ENCODE measurements at regions not wholly inside any gene's neighbourhood (a gene's known extent, or its start where the extent isn't known, plus 50 kb on each side); places are given as distances from the start of the nearest gene placed in this dataset.

- DNase-seq (ENCODE audit: insufficient read length, low spot score, missing footprints) = no peak
- no peaks in the 10 kb centered on the region for H3K36me3 ChIP-seq (ENCODE audit: insufficient read depth, low read length)
- TF ChIP-seq CTCF (IDR thresholded peaks at IDR 0.05; ENCODE audit: extremely low read depth, low read depth, low read length) = no peak
- no peak overlapping the region for H3K27ac ChIP-seq (ENCODE audit: low read depth, low read length)
- H3K4me2 ChIP-seq (ENCODE audit: insufficient read depth, low read length) = no peak overlapping the region
- H3K9me3 ChIP-seq (ENCODE audit: low read depth, low read length) = no peaks in the 10 kb centered on the region
- H4K20me1 ChIP-seq (ENCODE audit: insufficient read depth, low read length) = no peaks in the 10 kb centered on the region
- H2AFZ ChIP-seq (ENCODE audit: low read length) = no peak overlapping the region
- H3K4me3 ChIP-seq (ENCODE audit: insufficient read depth, low read length) = no peak overlapping the region
- H3K4me1 ChIP-seq (ENCODE audit: insufficient read depth, low read length) = no peaks in the 10 kb centered on the region
- no peaks in the 10 kb centered on the region for H3K27me3 ChIP-seq (ENCODE audit: insufficient read depth, low read length)
- H3K79me2 ChIP-seq (ENCODE audit: insufficient read depth, low read length) = no peaks in the 10 kb centered on the region
Observed at GRCh38 chr3:55226696-55227095, 260.4 kb downstream of the WNT5A start.

- Histone ChIP-seq H3K36me3 (ENCODE audit: insufficient read depth, low read length) (no peaks in the 10 kb centered on the region), H3K9me3 (ENCODE audit: low read depth, low read length) (no peaks in the 10 kb centered on the region), H3K79me2 (ENCODE audit: insufficient read depth, low read length) (no peaks in the 10 kb centered on the region), H3K27ac (ENCODE audit: low read depth, low read length) (no peak overlapping the region), H3K27me3 (ENCODE audit: insufficient read depth, low read length) (no peaks in the 10 kb centered on the region), H3K4me1 (ENCODE audit: insufficient read depth, low read length) (no peaks in the 10 kb centered on the region), H3K4me3 (ENCODE audit: insufficient read depth, low read length) (no peak overlapping the region), H4K20me1 (ENCODE audit: insufficient read depth, low read length) (no peaks in the 10 kb centered on the region), H2AFZ (ENCODE audit: low read length) (no peak overlapping the region), H3K4me2 (ENCODE audit: insufficient read depth, low read length) (no peak overlapping the region)
- no peak for TF ChIP-seq CTCF (IDR thresholded peaks at IDR 0.05; ENCODE audit: extremely low read depth, low read depth, low read length)
- no peak for DNase-seq (ENCODE audit: insufficient read length, low spot score, missing footprints)
Observed at GRCh38 chr3:55218577-55218976, 268.5 kb downstream of the WNT5A start.

- no peaks in the 10 kb centered on the region for H3K79me2 ChIP-seq (ENCODE audit: insufficient read depth, low read length)
- H3K27me3 ChIP-seq (ENCODE audit: insufficient read depth, low read length) = no peaks in the 10 kb centered on the region
- no peak overlapping the region for H3K4me2 ChIP-seq (ENCODE audit: insufficient read depth, low read length)
- TF ChIP-seq CTCF (IDR thresholded peaks at IDR 0.05; ENCODE audit: extremely low read depth, low read depth, low read length) = no peak
- no peak overlapping the region for H3K4me3 ChIP-seq (ENCODE audit: insufficient read depth, low read length)
- H3K36me3 ChIP-seq (ENCODE audit: insufficient read depth, low read length) = no peaks in the 10 kb centered on the region
- peaks cover 20% of the 10 kb centered on the region for H3K4me1 ChIP-seq (ENCODE audit: insufficient read depth, low read length)
- DNase-seq (ENCODE audit: insufficient read length, low spot score, missing footprints) = no peak
- no peaks in the 10 kb centered on the region for H4K20me1 ChIP-seq (ENCODE audit: insufficient read depth, low read length)
- no peaks in the 10 kb centered on the region for H3K9me3 ChIP-seq (ENCODE audit: low read depth, low read length)
- no peak overlapping the region for H3K27ac ChIP-seq (ENCODE audit: low read depth, low read length)
- peak overlapping the region; percentile 5 for H2AFZ ChIP-seq (ENCODE audit: low read length)
Observed at GRCh38 chr3:55207744-55208143, 279.4 kb downstream of the WNT5A start.

GRCh38 chr3:55205990-55206389, 278.1 kb upstream of the LRTM1 start:
- Histone ChIP-seq H3K9me3 (ENCODE audit: low read depth, low read length) (no peaks in the 10 kb centered on the region), H3K4me1 (ENCODE audit: insufficient read depth, low read length) (peaks cover 35% of the 10 kb centered on the region), H4K20me1 (ENCODE audit: insufficient read depth, low read length) (no peaks in the 10 kb centered on the region), H3K4me3 (ENCODE audit: insufficient read depth, low read length) (no peak overlapping the region), H3K36me3 (ENCODE audit: insufficient read depth, low read length) (no peaks in the 10 kb centered on the region), H2AFZ (ENCODE audit: low read length) (no peak overlapping the region), H3K27ac (ENCODE audit: low read depth, low read length) (no peak overlapping the region), H3K27me3 (ENCODE audit: insufficient read depth, low read length) (no peaks in the 10 kb centered on the region), H3K79me2 (ENCODE audit: insufficient read depth, low read length) (no peaks in the 10 kb centered on the region), H3K4me2 (ENCODE audit: insufficient read depth, low read length) (no peak overlapping the region)
- no peak for DNase-seq (ENCODE audit: insufficient read length, low spot score, missing footprints)
- TF ChIP-seq CTCF (IDR thresholded peaks at IDR 0.05; ENCODE audit: extremely low read depth, low read depth, low read length) = no peak
